Adrenal gland (tissue), 5 donors: ENCODE measurements at regions not wholly inside any gene's neighbourhood (a gene's known extent, or its start where the extent isn't known, plus 50 kb on each side); places are given as distances from the start of the nearest gene placed in this dataset.

Source experiments
- POLR2A ChIP-seq, 2 donors: fragments of 450-650 bp; IDR thresholded peaks; one replicate each; pipeline ENCODE4 v1.6.1; 2017; ENCODE audit warnings: antibody characterized with exemption in 2 of 2, mild to moderate bottlenecking in 2 of 2, moderate library complexity in 1 of 2
- TF ChIP-seq, protein P1 (sequence below), 6 experiments: fragments of 450-650 bp in 4 of 6; fragments of 200-600 bp in 2 of 6; sonication (generic) in 1 of 6; IDR thresholded peaks; 1 replicate in 5 of 6; 2 replicates in 1 of 6; pipeline versions ENCODE4 v1.5.1 to v1.8.0; 2016 to 2021; ENCODE audit warnings: antibody characterized with exemption in 6 of 6, mild to moderate bottlenecking in 2 of 6, moderate library complexity in 1 of 6
- donor health status: DM: no; HTN: no; CAD: no.

DNA sequence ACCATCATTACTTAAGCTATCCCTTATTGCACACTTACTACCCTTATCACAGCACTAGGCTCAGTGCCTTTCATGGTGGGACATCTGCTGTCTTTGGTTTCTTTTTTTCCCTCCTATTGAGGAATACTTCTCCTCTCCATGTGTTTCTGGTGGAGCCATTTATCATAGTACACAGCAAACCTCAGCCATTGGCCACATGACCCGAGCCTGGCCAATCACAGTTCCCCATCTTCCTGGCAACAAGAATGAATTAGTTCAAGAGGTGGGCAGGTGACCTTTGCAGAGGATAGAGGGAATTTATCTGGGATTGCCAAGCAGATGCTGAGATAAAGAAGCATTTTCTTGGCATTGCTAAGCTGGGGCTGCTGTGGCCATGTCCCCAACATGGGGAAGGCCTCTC, 101.1 kb upstream of the ZNF618 start:
- TF ChIP-seq, protein P1, sequence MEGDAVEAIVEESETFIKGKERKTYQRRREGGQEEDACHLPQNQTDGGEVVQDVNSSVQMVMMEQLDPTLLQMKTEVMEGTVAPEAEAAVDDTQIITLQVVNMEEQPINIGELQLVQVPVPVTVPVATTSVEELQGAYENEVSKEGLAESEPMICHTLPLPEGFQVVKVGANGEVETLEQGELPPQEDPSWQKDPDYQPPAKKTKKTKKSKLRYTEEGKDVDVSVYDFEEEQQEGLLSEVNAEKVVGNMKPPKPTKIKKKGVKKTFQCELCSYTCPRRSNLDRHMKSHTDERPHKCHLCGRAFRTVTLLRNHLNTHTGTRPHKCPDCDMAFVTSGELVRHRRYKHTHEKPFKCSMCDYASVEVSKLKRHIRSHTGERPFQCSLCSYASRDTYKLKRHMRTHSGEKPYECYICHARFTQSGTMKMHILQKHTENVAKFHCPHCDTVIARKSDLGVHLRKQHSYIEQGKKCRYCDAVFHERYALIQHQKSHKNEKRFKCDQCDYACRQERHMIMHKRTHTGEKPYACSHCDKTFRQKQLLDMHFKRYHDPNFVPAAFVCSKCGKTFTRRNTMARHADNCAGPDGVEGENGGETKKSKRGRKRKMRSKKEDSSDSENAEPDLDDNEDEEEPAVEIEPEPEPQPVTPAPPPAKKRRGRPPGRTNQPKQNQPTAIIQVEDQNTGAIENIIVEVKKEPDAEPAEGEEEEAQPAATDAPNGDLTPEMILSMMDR (IDR thresholded peaks at IDR 0.05), result no peak
- no peak for TF ChIP-seq POLR2A (IDR thresholded peaks at IDR 0.05)
